Right lung (tissue), 2 donors: ENCODE measurements at regions not wholly inside any gene's neighbourhood (a gene's known extent, or its start where the extent isn't known, plus 50 kb on each side); places are given as distances from the start of the nearest gene placed in this dataset.

Experiments
- DNase-seq, 2 donors: peaks; one replicate each; pipeline ENCODE4 v3.0.0-alpha.2; 2013

DNA sequence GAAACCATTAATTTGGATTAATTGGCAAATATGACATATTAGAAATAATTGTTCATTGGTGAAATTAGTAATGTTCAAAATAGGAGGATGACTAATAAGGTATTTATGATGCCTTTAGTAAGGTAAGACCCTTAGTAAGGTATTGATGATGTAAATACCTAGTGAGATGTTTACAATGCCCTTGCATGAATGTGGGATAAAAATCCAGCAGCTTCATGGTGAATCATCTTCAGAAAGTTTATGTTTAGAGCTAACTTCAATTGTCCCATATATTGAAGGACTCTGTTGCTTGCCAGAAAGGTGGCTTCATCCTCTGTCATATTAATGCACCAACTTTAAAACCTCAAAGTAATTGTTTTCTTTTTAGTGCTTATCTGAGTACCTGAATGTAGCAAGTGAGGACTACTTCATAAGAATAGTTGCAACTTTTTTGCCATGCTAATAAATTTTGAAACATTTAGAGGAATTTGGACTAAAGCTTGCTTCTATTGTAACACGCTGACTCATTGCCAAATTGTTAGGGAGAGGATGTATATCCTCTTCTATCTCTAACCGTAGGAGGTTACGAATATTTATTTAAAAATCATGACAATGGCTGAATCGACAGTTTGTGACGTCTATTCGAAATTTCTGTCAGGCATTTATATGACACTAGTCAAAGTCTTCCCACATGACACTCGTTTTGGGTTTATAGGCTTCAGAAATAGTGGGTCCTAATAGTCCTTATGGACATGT lies 174.1 kb upstream of the HS3ST1 start:
- no peak for DNase-seq

- DNase-seq, result no peak
These were observed 170.4 kb upstream of the HS3ST1 start for GRCh38 chr4:11599064-11599463.

- no peak for DNase-seq
These were observed 169.9 kb upstream of the HS3ST1 start for GRCh38 chr4:11598591-11598990.

- no peak for DNase-seq
These were observed 168.8 kb upstream of the HS3ST1 start for GRCh38 chr4:11597506-11597905.

GRCh38 chr4:11596989-11597388 lies 168.3 kb upstream of the HS3ST1 start:
- no peak for DNase-seq

DNA sequence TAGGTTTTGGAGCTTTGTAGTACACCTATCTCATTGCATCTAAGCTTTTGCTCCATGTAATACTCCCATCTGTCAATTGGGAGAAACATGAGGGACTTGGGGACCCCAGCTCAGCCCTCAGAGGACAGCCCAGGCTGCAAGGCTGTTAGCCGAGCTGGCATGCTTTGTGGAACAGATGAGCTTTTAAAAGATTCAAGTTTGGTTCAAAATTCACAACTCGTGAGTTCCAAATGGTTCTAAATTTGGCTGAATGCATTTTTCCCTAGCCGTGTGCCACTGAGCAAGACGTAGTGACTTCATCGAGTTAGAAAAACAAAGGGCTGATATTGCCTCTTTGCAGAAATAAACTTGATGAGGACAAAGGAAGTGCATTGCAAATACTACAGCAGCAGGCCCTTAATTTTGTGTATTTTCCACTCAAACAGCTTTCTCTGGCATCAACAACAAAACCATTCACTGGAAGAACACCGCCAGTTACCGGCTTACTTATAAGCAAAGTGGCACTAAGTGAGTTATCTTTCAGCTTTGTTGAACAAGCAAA lies 165.0 kb upstream of the HS3ST1 start:
- no peak for DNase-seq

- no peak for DNase-seq
These were observed 163.6 kb upstream of the HS3ST1 start for GRCh38 chr4:11592276-11592675.

DNA sequence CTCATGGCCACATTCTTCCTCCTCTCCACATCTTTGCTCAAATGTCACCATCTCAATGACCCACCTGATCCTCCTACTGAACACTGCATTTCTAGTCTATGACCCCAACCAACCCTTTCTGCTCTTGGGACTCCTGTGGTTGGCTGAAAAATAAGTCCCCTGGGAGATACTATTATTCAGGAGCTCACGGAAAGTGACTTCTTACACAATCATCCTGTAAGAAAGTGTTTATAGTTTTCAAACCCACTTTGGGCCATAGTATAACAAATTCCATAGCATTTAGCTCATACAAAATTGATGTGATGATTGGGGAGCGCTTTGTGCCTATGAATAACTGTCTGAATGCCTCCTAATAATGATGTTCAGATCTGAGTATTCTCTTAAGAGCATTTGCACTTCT lies 161.4 kb upstream of the HS3ST1 start:
- no peak for DNase-seq

GRCh38 chr4:11589676-11590075 lies 161.0 kb upstream of the HS3ST1 start:
- no peak for DNase-seq

- DNase-seq, result no peak
These were observed 159.1 kb upstream of the HS3ST1 start for GRCh38 chr4:11587797-11588196.

DNA sequence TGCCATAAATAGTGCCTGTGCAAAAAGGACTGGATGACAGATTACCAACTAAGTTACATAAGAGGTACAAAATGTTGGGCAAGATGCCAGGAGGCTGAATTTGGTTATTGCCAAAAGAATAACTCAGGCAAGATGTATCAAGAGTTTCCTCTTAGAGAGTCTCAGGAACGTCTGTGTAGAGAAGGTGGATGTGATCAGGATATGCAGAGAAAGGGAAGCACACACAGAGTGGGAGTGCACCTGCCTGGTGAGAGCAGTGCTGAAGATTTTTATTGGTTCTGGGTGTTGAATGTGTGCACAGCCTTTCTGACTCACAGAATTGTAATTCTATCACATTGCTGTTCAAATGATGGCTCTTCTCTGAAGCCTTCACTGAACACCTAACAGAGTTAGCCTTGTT lies 156.8 kb upstream of the HS3ST1 start:
- DNase-seq, result no peak

GRCh38 chr4:11568511-11568910 lies 139.8 kb upstream of the HS3ST1 start:
- DNase-seq, result no peak

DNA sequence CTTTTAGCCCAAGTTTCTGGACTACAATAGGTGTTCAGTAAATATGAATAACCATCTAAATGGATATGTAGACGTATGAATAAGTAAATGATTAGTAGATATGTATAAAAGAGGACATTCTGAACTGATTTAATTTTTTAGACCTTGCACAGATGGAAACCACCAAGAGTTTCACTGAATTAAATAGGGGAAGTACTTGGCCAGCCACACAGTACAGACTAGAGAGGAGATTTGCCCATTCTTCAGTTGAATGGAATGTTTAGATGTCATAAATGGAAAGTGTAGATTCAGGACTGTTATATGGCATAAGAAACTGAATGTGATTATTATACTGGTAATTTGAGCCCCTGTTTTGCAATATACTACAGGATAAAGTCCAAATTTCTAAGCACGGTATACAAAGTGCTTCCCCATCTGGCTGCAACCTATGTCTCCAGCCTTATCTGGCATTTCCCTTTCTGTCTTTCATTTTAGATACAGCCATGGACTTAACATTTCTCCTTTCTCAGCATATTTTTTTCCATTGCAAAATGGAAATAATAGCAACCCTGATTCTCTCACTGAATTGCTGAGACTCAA lies 137.8 kb upstream of the HS3ST1 start:
- DNase-seq, result peak; percentile 67 to 68

DNA sequence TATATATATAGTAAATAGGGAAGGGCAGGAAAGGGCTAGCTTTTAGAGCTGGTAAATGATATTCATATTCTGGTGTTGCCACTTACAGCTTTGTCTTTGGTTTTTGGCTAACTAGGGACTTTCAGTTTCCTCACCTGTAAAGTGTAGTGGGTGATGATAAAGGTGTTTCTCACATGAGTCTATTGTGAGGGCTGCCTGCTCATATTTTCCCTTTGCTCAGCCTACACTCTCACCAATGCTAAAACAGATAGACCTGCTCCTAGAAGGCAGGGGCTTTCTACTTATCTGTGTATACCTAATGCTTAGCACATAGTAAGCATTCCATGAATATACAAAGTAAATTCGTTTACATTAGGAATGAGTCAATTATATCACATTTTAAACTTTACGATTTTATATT lies 137.2 kb upstream of the HS3ST1 start:
- no peak for DNase-seq

- DNase-seq, result no peak
These were observed 136.5 kb upstream of the HS3ST1 start for GRCh38 chr4:11565213-11565612.

DNA sequence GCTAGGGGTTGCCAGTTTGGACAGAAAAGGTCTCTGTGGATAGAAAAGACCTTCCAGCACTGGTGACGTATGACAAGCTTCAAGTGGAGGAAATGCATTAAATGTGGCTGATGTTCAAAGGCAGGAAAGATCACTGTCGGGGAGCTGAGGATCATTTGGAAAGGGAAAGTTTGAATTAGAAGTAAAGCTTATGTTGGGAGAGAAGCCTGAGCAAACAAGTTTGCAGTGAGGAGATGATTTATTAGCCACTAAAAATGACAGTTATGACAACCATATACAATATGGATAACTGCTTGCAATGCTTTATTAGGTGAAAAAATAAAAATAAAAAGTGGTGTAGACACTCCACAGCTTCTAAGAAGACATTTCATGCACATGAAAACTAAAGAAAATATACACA lies 135.3 kb upstream of the HS3ST1 start:
- peak; percentile 18 to 42 for DNase-seq

- DNase-seq, result no peak
These were observed 120.8 kb upstream of the HS3ST1 start for GRCh38 chr4:11549525-11549924.

DNA sequence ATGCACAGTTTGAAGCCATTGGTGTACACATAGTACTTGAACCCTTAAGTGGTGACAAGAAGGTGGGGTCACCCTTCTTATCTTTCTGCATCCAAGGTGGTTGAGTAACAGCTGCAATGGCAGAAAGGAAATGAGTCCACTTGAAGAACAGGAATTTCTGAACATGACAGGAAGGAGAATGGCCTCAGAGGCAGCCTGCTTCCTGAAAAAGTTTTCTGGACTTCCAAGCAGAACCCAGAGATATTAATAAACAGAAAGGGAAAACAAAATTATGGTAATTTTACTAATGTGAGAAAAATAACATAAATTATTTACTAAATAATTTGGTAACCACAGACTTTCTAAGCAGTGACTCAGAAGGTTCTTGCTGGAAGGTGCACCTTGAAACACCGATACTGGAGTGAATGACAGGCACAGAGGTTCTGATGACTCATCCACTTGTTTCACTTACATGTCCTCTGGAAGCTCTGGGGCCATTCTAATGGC lies 119.9 kb upstream of the HS3ST1 start:
- DNase-seq, result no peak

DNA sequence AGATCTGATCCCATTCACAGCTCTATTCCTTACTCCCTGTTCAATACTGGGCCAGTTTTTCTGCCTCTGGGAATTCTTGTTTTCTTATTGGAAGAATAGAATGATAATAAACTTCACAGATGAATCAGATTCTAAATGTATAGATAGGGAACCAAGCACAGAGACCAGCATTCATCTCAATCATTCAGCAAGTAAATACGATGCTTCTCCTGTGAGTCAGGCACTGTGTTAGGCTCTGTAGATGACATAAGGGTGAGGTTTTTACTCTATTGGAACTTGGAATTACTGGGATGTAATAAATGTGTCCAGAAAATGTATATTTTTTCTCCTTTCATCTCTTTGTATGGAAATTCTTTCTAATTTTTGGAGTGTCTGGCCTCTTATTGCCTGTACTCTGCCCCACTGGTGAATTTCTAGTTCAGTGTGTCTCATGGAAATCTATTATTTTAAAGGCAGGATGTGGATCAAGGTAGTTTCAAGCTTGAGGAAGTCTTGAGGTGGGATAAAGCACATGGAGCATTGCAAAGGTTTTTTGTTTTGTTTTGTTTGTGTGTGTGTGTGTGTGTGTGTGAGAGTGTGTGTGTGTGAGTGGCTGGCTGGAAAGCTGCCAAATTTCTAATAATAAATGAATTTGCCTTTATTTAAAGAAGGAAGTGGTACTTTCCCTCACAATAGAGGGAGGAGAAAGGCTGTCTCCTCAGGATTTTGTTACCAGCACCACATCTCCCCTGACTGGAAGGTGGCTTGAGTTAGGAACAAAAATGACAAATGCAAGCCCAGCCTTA lies 117.9 kb upstream of the HS3ST1 start:
- no peak for DNase-seq

DNA sequence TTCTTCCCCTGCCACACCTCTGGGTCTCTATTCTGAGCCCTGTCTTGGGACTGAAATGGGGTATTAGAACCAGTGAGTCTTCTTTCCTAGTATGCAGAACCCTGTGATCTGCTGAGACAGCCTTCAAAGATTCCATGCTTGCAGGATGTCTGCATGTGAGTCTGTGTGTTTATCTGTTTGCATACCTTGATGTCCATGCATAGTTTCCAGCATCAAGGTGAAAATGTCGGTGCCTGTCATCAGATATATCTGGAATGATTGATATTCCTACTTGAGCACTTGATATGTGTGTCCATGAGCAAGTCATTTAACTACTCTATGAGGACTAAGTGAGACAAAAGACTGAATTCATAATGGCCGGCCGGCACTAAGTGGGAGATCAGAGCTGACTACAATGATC lies 117.0 kb upstream of the HS3ST1 start:
- no peak for DNase-seq

- DNase-seq, result no peak
These were observed 115.5 kb upstream of the HS3ST1 start for GRCh38 chr4:11544211-11544610.

GRCh38 chr4:11543706-11544105 lies 115.0 kb upstream of the HS3ST1 start:
- DNase-seq, result no peak

- no peak for DNase-seq
These were observed 114.3 kb upstream of the HS3ST1 start for GRCh38 chr4:11542952-11543351.
